ENCODE measurements at regions not wholly inside any gene's neighbourhood (a gene's known extent, or its start where the extent isn't known, plus 50 kb on each side); places are given as distances from the start of the nearest gene placed in this dataset.

GRCh38 chr15:69804786-69805185, 292.9 kb downstream of the TLE3 start:
- POLR2A ChIA-PET (ENCODE audit: unreplicated experiment): no interaction called here
- Histone ChIP-seq H3K4me3 (ENCODE audit: insufficient read depth, low read depth, low read length) (no peak overlapping the region), H2BK5ac (ENCODE audit: low read depth, low read length, poor library complexity, severe bottlenecking) (no peak overlapping the region), H2BK15ac (ENCODE audit: low read depth, low read length) (no peak overlapping the region), H3K4me1 (ENCODE audit: control insufficient read depth, insufficient read depth, low read length) (peaks cover 4% of the 10 kb centered on the region), H3K23ac (ENCODE audit: low read depth, low read length) (no peak overlapping the region), H3K4ac (ENCODE audit: low read depth, low read length) (no peak overlapping the region), H3K9ac (ENCODE audit: low read depth, low read length) (no peak overlapping the region), H3K79me1 (ENCODE audit: low read depth in 1 of 2, low read length in 2 of 2) (no peaks in the 10 kb centered on the region), H3K9me3 (ENCODE audit: control insufficient read depth, insufficient read depth, low read length) (no peaks in the 10 kb centered on the region), H2AK5ac (ENCODE audit: low read depth, low read length) (no peak overlapping the region), H4K91ac (ENCODE audit: insufficient read depth, low read depth, low read length) (no peak overlapping the region), H4K8ac (ENCODE audit: low read depth in 2 of 2, low read length in 2 of 2) (no peak overlapping the region), H3K56ac (ENCODE audit: extremely low read depth, insufficient read depth, low read length) (no peak overlapping the region), H4K5ac (ENCODE audit: low read depth, low read length) (no peak overlapping the region), H3K18ac (ENCODE audit: low read depth, low read length) (no peak overlapping the region), H3K36me3 (ENCODE audit: control insufficient read depth, insufficient read depth, low read length) (no peaks in the 10 kb centered on the region), H3K27me3 (ENCODE audit: control insufficient read depth, insufficient read depth, low read length) (peaks cover 25% of the 10 kb centered on the region), H3K27ac (ENCODE audit: insufficient read depth, low read length) (no peak overlapping the region), H4K20me1 (ENCODE audit: insufficient read depth, low read length) (no peaks in the 10 kb centered on the region), H2BK120ac (ENCODE audit: low read depth, low read length) (no peak overlapping the region), H3K14ac (replicated peaks; ENCODE audit: low read depth, low read length) (no peak overlapping the region), H3K4me2 (ENCODE audit: low read depth, low read length) (no peak overlapping the region), H2BK20ac (ENCODE audit: low read depth, low read length) (no peak overlapping the region), H3K9me1 (ENCODE audit: insufficient read depth, low read length) (no peaks in the 10 kb centered on the region; the same call in 1 of the 2 replicates), H2AFZ (replicated peaks; ENCODE audit: low read length, poor library complexity) (no peak overlapping the region), H2AK9ac (replicated peaks; ENCODE audit: low read depth, low read length, poor library complexity) (no peak overlapping the region)
- intact Hi-C loops (cut with micrococcal nuclease) (loop anchor here (5.0 kb wide), 1 partner anchor 282 kb away; no protein-coding TSS in a partner anchor), dilution Hi-C loops (cut with HindIII; ENCODE audit: low sequenced_read_pairs, unreplicated experiment) (no loop called here), in situ Hi-C loops (cut with MboI; ENCODE audit: low sequenced_read_pairs) (no loop called here)
- TF ChIP-seq BHLHE40 (IDR thresholded peaks at IDR 0.05; ENCODE audit: low read depth, low read length) (no peak), RCOR1 (IDR thresholded peaks at IDR 0.05; ENCODE audit: insufficient replicate concordance, low read length) (no peak), FOS (IDR thresholded peaks at IDR 0.05; ENCODE audit: low read depth, low read length) (no peak), CHD1 (IDR thresholded peaks at IDR 0.05; ENCODE audit: low read depth, low read length) (no peak), MXI1 (IDR thresholded peaks at IDR 0.05; ENCODE audit: borderline replicate concordance, low read depth, low read length) (no peak)
- CTCF ChIA-PET: interaction anchor here (0.6 to 1.0 kb wide), 2 partner anchors 9 to 1569 kb away, joined by 3 read pairs; no protein-coding TSS in a partner anchor
- DNase-seq (no peak), ATAC-seq (ENCODE audit: low read depth) (no peak)
- BruUV-seq (replicated peaks): no TSS peak
- 83% methylated on average over 1 of the region's 3 CpGs; no CpG with 5 or more reads in 1 of the 2 experiments for whole genome bisulfite sequencing, 2 experiments (ENCODE audit: extremely low coverage in 2 of 2, insufficient read length in 1 of 2)
